SK-N-SH (cell line): ENCODE measurements at regions not wholly inside any gene's neighbourhood (a gene's known extent, or its start where the extent isn't known, plus 50 kb on each side); places are given as distances from the start of the nearest gene placed in this dataset.

ENCODE experiments used
- CTCF ChIA-PET: fragments of 300-600, 350-600 bp; formaldehyde crosslinking; extraction: SDS; loops from one replicate; lab custom pipeline; 2021; lab: Yijun Ruan, JAX
- POLR2A ChIA-PET: fragments of 350-600 bp; sonication (Branson Sonifier 250); formaldehyde crosslinking; extraction: SDS; loops from one replicate; lab custom pipeline; 2020; ENCODE audit warnings: antibody characterized with exemption, inconsistent platforms; lab: Yijun Ruan, JAX
- DNase-seq: peaks from one replicate; pipeline ENCODE4 v3.0.0; 2012
- H2AFZ ChIP-seq: fragments of 200-600 bp; sonication (generic); 2 replicates; pipeline ENCODE4 v1.8.1; 2016; ENCODE audit warnings: antibody characterized with exemption, mild to moderate bottlenecking, low read depth
- H3F3A ChIP-seq: fragments of 200-600 bp; sonication (generic); replicated peaks from 2 replicates; pipeline ENCODE3; 2016; ENCODE audit warnings: antibody characterized with exemption, mild to moderate bottlenecking; ENCODE audit not compliant: insufficient read depth
- H3K27ac ChIP-seq, 2 experiments: fragments of 200-500 bp in 1 of 2; fragments of 200-600 bp in 1 of 2; sonication (Bioruptor generic) in 1 of 2; sonication (generic), shearing (Covaris generic) in 1 of 2; 2 replicates each; pipeline versions ENCODE4 v1.5.1 to v1.6.1; 2014 to 2016; ENCODE audit warnings: low read depth in 2 of 2, inconsistent platforms in 1 of 2, low read length in 1 of 2, mild to moderate bottlenecking in 1 of 2, mixed read lengths in 1 of 2
- H3K27me3 ChIP-seq: fragments of 200-600 bp; sonication (generic), shearing (Covaris generic); 2 replicates; pipeline ENCODE4 v1.6.1; 2016; ENCODE audit warnings: mixed run types; ENCODE audit not compliant: insufficient read depth
- H3K36me3 ChIP-seq, 2 experiments: fragments of 200-500 bp in 1 of 2; fragments of 200-600 bp in 1 of 2; sonication (Bioruptor generic) in 1 of 2; sonication (generic) in 1 of 2; replicated peaks in 1 of 2; 2 replicates each; pipeline versions ENCODE3 to v1.5.1; 2014 to 2016; ENCODE audit warnings: low read length in 1 of 2, mild to moderate bottlenecking in 1 of 2; ENCODE audit not compliant: insufficient read depth in 2 of 2, control insufficient read depth in 1 of 2
- H3K4me1 ChIP-seq, 2 experiments: fragments of 200-500 bp in 1 of 2; fragments of 200-600 bp in 1 of 2; sonication (Bioruptor generic) in 1 of 2; sonication (generic), shearing (Covaris generic) in 1 of 2; 2 replicates each; pipeline versions ENCODE4 v1.5.1 to v1.6.1; 2014 to 2016; ENCODE audit warnings: low read depth in 1 of 2, low read length in 1 of 2, mixed run types in 1 of 2; ENCODE audit not compliant: insufficient read depth in 2 of 2, control insufficient read depth in 1 of 2
- H3K4me2 ChIP-seq: fragments of 200-600 bp; sonication (generic), shearing (Covaris generic); 2 replicates; pipeline ENCODE4 v1.6.1; 2017; ENCODE audit warnings: mixed run types
- H3K4me3 ChIP-seq, 2 experiments: fragments of 200-500 bp in 1 of 2; fragments of 200-600 bp in 1 of 2; sonication (Bioruptor generic) in 1 of 2; sonication (generic), shearing (Covaris generic) in 1 of 2; 2 replicates each; pipeline versions ENCODE4 v1.5.1 to v1.8.1; 2014 to 2016; ENCODE audit warnings: low read depth in 2 of 2, inconsistent platforms in 1 of 2, low read length in 1 of 2, mild to moderate bottlenecking in 1 of 2, mixed read lengths in 1 of 2, moderate library complexity in 1 of 2
- H3K79me2 ChIP-seq: fragments of 200-600 bp; sonication (generic); 2 replicates; pipeline ENCODE4 v1.8.1; 2017; ENCODE audit warnings: mild to moderate bottlenecking; ENCODE audit not compliant: insufficient read depth
- H3K9ac ChIP-seq: fragments of 200-600 bp; sonication (generic); 2 replicates; pipeline ENCODE4 v1.6.1; 2017; ENCODE audit warnings: mixed run types
- H3K9me2 ChIP-seq: fragments of 200-600 bp; sonication (generic); 2 replicates; pipeline ENCODE4 v1.6.1; 2017; ENCODE audit warnings: mixed run types
- H3K9me3 ChIP-seq: fragments of 200-600 bp; sonication (generic); 2 replicates; pipeline ENCODE4 v1.6.1; 2017; ENCODE audit warnings: mixed run types, mild to moderate bottlenecking, moderate library complexity
- H4K20me1 ChIP-seq: fragments of 200-600 bp; sonication (generic); 2 replicates; pipeline ENCODE4 v1.6.1; 2017; ENCODE audit warnings: mild to moderate bottlenecking, mixed run types; ENCODE audit not compliant: insufficient read depth
- ELF1 ChIP-seq: IDR thresholded peaks from 2 replicates; pipeline ENCODE4 v1.4.0; 2012
- EP300 ChIP-seq, 2 experiments: IDR thresholded peaks; 2 replicates each; pipeline versions ENCODE4 v1.4.0 to v1.6.1; 2012; ENCODE audit warnings: borderline replicate concordance in 1 of 2, low read depth in 1 of 2, low read length in 1 of 2
- FOSL2 ChIP-seq: IDR thresholded peaks from 2 replicates; pipeline ENCODE4 v1.4.0; 2012; ENCODE audit warnings: low read depth, mild to moderate bottlenecking, moderate library complexity, borderline replicate concordance
- FOXM1 ChIP-seq: IDR thresholded peaks from 2 replicates; pipeline ENCODE4 v1.4.0; 2012; ENCODE audit warnings: low read depth, mild to moderate bottlenecking
- GABPA ChIP-seq: IDR thresholded peaks from 2 replicates; pipeline ENCODE4 v1.4.0; 2012; ENCODE audit warnings: low read depth, mild to moderate bottlenecking
- JUND ChIP-seq: IDR thresholded peaks from 2 replicates; pipeline ENCODE4 v1.4.0; 2012
- MXI1 ChIP-seq: IDR thresholded peaks from 2 replicates; pipeline ENCODE4 v1.6.1; 2012; ENCODE audit warnings: mild to moderate bottlenecking, low read depth, low read length, improper control_type of control experiment
- POLR2AphosphoS5 ChIP-seq: IDR thresholded peaks from 2 replicates; pipeline ENCODE4 v1.6.1; 2012; ENCODE audit warnings: low read depth, low read length
- RXRA ChIP-seq: IDR thresholded peaks from 2 replicates; pipeline ENCODE4 v1.4.0; 2012; ENCODE audit warnings: low read depth, mild to moderate bottlenecking, borderline replicate concordance
- SIN3A ChIP-seq: IDR thresholded peaks from 2 replicates; pipeline ENCODE4 v1.6.1; 2012; ENCODE audit warnings: low read depth, mild to moderate bottlenecking, low read length, moderate library complexity, borderline replicate concordance
- TCF12 ChIP-seq: IDR thresholded peaks from 2 replicates; pipeline ENCODE4 v1.4.0; 2012
- YY1 ChIP-seq: IDR thresholded peaks from 2 replicates; pipeline ENCODE4 v1.4.0; 2012; ENCODE audit warnings: low read depth, mild to moderate bottlenecking
- WGBS: methylation state at CpG from one replicate; pipeline ENCODE4 v1.1.6; 2017; ENCODE audit warnings: low lambda C conversion rate; 5-methylcytosine and 5-hydroxymethylcytosine counted together
- TF ChIP-seq, protein P1 (sequence below): IDR thresholded peaks from 2 replicates; pipeline ENCODE4 v1.4.0; 2012; ENCODE audit warnings: low read depth, borderline replicate concordance
- TF ChIP-seq, protein P2 (sequence below): fragments of 200-600 bp; sonication (generic); IDR thresholded peaks from 2 replicates; pipeline ENCODE4 v1.6.1; 2017; ENCODE audit warnings: antibody characterized with exemption, mild to moderate bottlenecking, moderate library complexity
- TF ChIP-seq, protein P3 (sequence below): fragments of 150-350 bp; IDR thresholded peaks from 2 replicates; pipeline ENCODE4 v1.6.1; 2016; ENCODE audit warnings: mild to moderate bottlenecking, low read depth, low read length

DNA sequence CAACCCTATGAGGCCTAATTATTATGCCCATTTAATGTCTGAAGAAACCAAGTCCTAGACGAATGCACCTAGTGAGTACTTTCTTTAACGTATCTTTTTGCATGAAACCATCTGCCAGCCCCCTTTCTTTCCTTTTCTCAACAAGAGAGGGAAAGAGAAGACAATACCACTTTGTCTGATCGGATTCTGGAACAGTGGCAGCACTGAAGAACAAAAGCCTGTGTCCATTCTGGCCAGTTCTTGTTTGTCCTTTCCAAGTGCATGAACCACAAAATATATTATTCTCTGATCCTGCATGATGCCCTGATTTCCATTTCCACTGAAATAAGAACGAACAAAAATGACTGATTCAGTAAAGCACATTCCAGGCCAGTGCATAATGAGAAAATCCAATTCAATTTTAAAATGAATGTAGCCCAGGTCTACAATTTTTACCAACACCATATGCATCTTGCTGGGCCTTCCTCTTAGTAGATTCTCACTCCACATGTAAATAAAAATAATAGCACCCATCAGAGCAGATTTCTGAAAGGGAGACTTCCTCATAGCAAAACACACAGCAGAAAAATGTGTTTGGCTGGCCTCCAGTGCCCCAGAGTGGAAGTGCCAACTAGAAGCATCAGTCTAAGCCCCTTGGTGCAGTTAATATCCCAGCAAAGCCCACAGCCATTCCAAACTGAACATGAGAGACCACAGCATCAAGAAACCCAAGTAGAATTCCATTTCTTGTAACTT is 422.6 kb upstream of the ID2 start:
- POLR2A ChIA-PET: no interaction called here
- Histone ChIP-seq H3K9me2 (no peaks in the 10 kb centered on the region), H3K9ac (no peak overlapping the region), H3K4me1 (peaks cover 0 to 10% of the 10 kb centered on the region in 2 experiments; a peak in 2 of 4 replicates), H4K20me1 (no peaks in the 10 kb centered on the region), H3F3A (no peaks in the 10 kb centered on the region), H2AFZ (no peak overlapping the region), H3K4me3 (no peak overlapping the region), H3K27me3 (no peaks in the 10 kb centered on the region), H3K9me3 (no peaks in the 10 kb centered on the region), H3K27ac (no peak overlapping the region), H3K4me2 (no peak overlapping the region), H3K79me2 (no peaks in the 10 kb centered on the region), H3K36me3 (no peaks in the 10 kb centered on the region)
- no peak for DNase-seq
- TF ChIP-seq RXRA (no peak), POLR2AphosphoS5 (no peak), SIN3A (no peak), JUND (no peak), GABPA (no peak), FOXM1 (no peak), YY1 (no peak), FOSL2 (no peak)
- TF ChIP-seq, protein P1, sequence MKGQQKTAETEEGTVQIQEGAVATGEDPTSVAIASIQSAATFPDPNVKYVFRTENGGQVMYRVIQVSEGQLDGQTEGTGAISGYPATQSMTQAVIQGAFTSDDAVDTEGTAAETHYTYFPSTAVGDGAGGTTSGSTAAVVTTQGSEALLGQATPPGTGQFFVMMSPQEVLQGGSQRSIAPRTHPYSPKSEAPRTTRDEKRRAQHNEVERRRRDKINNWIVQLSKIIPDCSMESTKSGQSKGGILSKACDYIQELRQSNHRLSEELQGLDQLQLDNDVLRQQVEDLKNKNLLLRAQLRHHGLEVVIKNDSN: no peak
- TF ChIP-seq, protein P2, sequence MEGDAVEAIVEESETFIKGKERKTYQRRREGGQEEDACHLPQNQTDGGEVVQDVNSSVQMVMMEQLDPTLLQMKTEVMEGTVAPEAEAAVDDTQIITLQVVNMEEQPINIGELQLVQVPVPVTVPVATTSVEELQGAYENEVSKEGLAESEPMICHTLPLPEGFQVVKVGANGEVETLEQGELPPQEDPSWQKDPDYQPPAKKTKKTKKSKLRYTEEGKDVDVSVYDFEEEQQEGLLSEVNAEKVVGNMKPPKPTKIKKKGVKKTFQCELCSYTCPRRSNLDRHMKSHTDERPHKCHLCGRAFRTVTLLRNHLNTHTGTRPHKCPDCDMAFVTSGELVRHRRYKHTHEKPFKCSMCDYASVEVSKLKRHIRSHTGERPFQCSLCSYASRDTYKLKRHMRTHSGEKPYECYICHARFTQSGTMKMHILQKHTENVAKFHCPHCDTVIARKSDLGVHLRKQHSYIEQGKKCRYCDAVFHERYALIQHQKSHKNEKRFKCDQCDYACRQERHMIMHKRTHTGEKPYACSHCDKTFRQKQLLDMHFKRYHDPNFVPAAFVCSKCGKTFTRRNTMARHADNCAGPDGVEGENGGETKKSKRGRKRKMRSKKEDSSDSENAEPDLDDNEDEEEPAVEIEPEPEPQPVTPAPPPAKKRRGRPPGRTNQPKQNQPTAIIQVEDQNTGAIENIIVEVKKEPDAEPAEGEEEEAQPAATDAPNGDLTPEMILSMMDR: no peak
- CTCF ChIA-PET: interaction anchor here (1.0 to 1.1 kb wide), 2 partner anchors 18 to 24 kb away, joined by 3 read pairs; no protein-coding TSS in a partner anchor
- 50% methylated on average over 4 of the region's 4 CpGs for WGBS

DNA sequence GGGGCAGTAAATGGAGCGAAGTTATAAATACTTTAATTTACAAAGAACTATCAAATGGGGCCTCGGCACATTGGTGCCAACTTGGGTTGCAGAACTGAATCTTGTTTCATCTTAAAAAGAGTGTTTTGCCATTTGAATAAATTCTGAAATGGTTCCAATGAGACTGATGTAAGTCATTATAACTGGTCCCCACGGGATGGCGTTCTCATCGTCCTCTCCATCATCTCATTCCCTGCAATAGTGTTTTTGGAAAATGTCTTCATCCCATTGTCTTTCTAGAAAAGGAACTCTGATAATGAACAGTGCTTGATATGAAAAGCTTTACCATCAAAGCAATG is 422.0 kb upstream of the ID2 start:
- H3K4me1 ChIP-seq: peaks cover 0 to 10% of the 10 kb centered on the region in 2 experiments; a peak in 2 of 4 replicates
- H3K27ac ChIP-seq: no peak overlapping the region
- H4K20me1 ChIP-seq: no peaks in the 10 kb centered on the region
- no peak overlapping the region for H3K4me3 ChIP-seq
- no peak overlapping the region for H2AFZ ChIP-seq
- ChIA-PET POLR2A (no interaction called here), CTCF (interaction anchor here (0.6 to 1.1 kb wide), 2 partner anchors 18 to 102 kb away, joined by 3 read pairs; no protein-coding TSS in a partner anchor)
- H3K27me3 ChIP-seq: no peaks in the 10 kb centered on the region
- H3K9me2 ChIP-seq: no peaks in the 10 kb centered on the region
- TF ChIP-seq TCF12 (no peak), ELF1 (no peak), FOXM1 (no peak), MXI1 (no peak), EP300 (IDR thresholded peaks at IDR 0.05; ENCODE audit: borderline replicate concordance in 1 of 2, low read depth in 1 of 2, low read length in 1 of 2) (no peak), GABPA (no peak), RXRA (no peak)
- TF ChIP-seq, protein P1: no peak
- TF ChIP-seq, protein P2: no peak
- TF ChIP-seq, protein P3, sequence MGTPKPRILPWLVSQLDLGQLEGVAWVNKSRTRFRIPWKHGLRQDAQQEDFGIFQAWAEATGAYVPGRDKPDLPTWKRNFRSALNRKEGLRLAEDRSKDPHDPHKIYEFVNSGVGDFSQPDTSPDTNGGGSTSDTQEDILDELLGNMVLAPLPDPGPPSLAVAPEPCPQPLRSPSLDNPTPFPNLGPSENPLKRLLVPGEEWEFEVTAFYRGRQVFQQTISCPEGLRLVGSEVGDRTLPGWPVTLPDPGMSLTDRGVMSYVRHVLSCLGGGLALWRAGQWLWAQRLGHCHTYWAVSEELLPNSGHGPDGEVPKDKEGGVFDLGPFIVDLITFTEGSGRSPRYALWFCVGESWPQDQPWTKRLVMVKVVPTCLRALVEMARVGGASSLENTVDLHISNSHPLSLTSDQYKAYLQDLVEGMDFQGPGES: no peak
- no peak for DNase-seq
- WGBS: 84% methylated on average over 5 of the region's 5 CpGs
- H3K36me3 ChIP-seq: no peaks in the 10 kb centered on the region
- no peaks in the 10 kb centered on the region for H3K79me2 ChIP-seq
- no peaks in the 10 kb centered on the region for H3F3A ChIP-seq
- no peak overlapping the region for H3K9ac ChIP-seq
- no peaks in the 10 kb centered on the region for H3K9me3 ChIP-seq
- H3K4me2 ChIP-seq: no peak overlapping the region
